Epithelial cell of esophagus (primary cell): ENCODE measurements at regions not wholly inside any gene's neighbourhood (a gene's known extent, or its start where the extent isn't known, plus 50 kb on each side); places are given as distances from the start of the nearest gene placed in this dataset.

ENCODE experiments used
- DNase-seq: peaks from one replicate; pipeline ENCODE4 v3.0.0; 2010; ENCODE audit warnings: low read depth
- H3K4me3 ChIP-seq: 2 replicates; pipeline ENCODE4 v1.5.1; 2011; ENCODE audit warnings: mild to moderate bottlenecking, low read length, control low read depth
- TF ChIP-seq, protein P1 (sequence below): IDR thresholded peaks from 2 replicates; pipeline ENCODE4 v1.5.1; 2011; ENCODE audit warnings: low read depth, mild to moderate bottlenecking, low read length, control low read depth, inconsistent platforms; ENCODE audit not compliant: insufficient read depth; ENCODE audit errors: missing control alignments

DNA sequence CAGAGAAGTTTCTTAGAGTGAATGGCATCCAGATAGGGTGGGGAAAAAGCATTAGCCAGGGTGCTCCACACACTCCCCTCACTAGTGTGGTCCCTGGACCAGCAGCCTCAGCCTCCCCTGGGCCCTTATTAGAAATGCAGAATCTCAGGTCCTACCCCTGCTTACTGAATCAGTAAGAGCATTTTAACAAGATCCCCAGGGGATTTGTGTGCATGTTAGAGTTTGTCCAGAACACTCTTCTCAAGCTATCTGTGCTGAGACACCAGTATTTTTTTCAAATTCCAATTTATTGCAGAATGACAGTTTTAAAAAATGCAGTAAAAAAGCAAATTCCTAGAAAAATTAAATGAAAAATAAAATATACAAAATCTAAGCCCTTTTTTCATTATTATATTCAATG lies 123.1 kb downstream of the MIAT start:
- no peak for DNase-seq
- TF ChIP-seq, protein P1, sequence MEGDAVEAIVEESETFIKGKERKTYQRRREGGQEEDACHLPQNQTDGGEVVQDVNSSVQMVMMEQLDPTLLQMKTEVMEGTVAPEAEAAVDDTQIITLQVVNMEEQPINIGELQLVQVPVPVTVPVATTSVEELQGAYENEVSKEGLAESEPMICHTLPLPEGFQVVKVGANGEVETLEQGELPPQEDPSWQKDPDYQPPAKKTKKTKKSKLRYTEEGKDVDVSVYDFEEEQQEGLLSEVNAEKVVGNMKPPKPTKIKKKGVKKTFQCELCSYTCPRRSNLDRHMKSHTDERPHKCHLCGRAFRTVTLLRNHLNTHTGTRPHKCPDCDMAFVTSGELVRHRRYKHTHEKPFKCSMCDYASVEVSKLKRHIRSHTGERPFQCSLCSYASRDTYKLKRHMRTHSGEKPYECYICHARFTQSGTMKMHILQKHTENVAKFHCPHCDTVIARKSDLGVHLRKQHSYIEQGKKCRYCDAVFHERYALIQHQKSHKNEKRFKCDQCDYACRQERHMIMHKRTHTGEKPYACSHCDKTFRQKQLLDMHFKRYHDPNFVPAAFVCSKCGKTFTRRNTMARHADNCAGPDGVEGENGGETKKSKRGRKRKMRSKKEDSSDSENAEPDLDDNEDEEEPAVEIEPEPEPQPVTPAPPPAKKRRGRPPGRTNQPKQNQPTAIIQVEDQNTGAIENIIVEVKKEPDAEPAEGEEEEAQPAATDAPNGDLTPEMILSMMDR = no peak

DNA sequence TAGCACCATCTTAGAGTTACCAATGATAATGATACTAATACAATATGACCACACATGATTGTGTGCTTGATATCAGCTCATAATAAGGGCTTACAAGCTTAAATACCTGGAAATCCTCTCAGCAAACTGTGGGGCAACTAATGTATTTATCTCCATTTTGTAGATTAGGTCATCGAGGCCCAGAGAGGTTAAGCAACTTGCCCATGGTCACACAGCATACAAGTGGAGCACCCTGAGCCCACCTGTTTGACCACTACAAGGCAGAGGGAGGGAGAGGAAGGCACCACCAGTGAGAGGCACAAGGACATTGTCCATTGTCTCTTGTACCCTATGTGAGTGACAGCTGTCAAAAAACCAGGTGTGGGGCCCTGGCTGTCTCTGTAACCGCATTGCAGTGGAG lies 123.7 kb downstream of the MIAT start:
- TF ChIP-seq, protein P1 = no peak
- no peak overlapping the region for H3K4me3 ChIP-seq
- DNase-seq = no peak

More for the DNA sequence above, 123.1 kb downstream of the MIAT start:
- no peak overlapping the region for H3K4me3 ChIP-seq

DNA sequence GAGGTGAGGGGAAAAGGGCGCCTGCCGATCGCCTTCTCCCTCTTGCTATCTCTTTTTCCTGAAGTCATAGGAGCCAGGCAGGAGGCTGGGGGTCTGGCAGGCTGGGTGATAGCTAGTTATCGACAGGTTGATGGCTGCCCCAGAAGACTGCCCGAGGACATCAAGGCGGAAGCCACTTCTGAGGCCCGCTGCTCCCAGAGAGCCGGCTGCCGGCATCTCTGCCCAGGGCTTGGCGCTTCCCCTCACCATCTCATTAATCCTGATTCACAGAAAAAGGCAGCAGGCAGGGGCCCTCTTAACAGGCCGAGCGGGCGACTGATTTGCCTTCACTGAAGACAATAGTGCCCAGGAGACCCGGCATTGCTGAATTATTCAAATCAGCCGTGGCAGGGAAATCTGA lies 124.2 kb downstream of the MIAT start:
- H3K4me3 ChIP-seq = no peak overlapping the region
- DNase-seq = no peak
- TF ChIP-seq, protein P1 = no peak

DNA sequence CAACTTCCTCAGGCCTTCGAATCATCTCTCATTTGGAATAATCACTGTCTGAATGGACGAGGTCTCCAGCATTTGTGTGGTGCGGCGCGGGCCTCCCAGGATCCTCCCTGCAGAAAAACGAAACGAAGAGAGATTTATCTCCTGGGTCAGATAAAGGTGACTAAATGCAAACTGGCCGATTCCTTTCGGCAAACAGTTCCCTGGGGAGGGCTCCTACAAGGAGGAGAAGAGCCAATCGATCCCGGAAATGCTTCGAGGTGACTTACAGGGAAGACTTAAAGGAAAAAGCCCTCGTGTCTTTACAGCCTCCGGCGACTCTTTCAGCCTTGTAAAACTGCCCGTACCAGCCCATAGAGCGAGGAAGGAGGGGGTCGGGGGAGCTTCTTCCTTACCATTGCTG lies 126.5 kb downstream of the MIAT start:
- no peak for DNase-seq
- TF ChIP-seq, protein P1 = no peak
- H3K4me3 ChIP-seq = no peak overlapping the region

DNA sequence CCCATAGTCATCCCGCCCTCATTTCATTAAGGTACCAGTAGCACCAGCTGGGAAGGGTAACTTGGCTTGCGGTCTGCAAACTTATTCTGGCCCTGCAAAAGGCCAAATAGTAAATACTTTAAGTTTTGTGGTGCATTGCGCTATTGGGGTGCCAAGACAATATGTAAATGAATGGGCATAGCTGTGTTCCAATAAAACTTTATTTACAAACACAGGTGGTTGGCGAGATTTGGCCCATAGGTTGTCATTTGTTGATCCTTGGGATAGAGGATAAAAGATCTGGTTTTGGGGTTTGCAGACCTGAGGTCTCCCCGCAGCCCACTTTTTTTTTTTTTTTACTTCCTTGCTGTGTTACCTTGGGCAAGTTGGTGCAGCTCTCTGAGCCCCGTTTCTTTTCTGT lies 127.4 kb downstream of the MIAT start:
- no peak overlapping the region for H3K4me3 ChIP-seq
- TF ChIP-seq, protein P1 = no peak
- no peak for DNase-seq

DNA sequence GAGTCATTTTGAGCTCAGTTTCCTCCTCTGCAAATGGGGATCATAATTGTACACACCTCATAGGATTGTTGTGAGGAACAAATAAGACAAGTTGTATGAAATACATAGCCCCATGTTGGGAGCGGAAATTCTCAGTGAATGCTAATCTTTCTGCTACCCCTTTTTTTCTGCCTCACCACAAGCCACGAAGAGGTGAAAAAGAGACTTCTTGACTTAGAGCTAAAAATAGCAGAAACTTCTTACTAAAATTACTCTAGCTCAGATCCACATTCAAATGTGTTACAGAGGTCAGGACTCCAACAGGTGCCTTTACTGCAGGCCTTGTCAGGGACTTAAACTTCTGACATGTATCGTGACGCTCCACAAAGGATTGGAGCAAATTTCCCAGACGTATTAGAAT lies 128.5 kb downstream of the MIAT start:
- H3K4me3 ChIP-seq = no peak overlapping the region
- TF ChIP-seq, protein P1 = no peak
- DNase-seq = no peak

DNA sequence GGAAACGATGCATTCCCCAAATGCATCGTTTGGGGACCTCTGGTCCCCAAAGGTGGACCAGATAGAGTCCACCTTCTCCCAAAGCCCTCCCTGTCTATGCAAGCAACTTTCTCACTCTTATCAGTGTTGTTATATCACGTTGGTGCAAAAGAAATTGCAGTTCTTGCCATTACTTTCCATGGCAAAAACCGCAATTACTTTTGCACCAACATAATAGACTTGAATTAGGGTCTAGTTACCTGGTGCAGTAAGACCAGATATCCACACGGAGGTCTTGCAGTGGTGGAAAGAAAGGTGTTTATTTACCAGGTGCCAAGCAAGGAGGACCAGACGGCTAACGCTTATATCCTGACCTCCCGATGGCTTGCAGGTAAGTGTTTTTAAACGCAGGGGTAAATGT lies 129.0 kb downstream of the MIAT start:
- no peak overlapping the region for H3K4me3 ChIP-seq
- DNase-seq = no peak
- TF ChIP-seq, protein P1 = no peak
